PC-9 (cell line): ENCODE measurements at regions not wholly inside any gene's neighbourhood (a gene's known extent, or its start where the extent isn't known, plus 50 kb on each side); places are given as distances from the start of the nearest gene placed in this dataset.

Experiments
- EZH2 ChIP-seq: fragments of 200-600 bp; sonication (generic); IDR thresholded peaks from 2 replicates; pipeline ENCODE4 v1.8.0; 2017; ENCODE audit warnings: antibody characterized with exemption, low read depth
- TF ChIP-seq, protein P1 (sequence below): fragments of 200-600 bp; sonication (generic); conservative IDR thresholded peaks from 2 replicates; pipeline ENCODE4 v1.6.1; 2017; ENCODE audit warnings: mixed run types, antibody characterized with exemption, mild to moderate bottlenecking, moderate library complexity

DNA sequence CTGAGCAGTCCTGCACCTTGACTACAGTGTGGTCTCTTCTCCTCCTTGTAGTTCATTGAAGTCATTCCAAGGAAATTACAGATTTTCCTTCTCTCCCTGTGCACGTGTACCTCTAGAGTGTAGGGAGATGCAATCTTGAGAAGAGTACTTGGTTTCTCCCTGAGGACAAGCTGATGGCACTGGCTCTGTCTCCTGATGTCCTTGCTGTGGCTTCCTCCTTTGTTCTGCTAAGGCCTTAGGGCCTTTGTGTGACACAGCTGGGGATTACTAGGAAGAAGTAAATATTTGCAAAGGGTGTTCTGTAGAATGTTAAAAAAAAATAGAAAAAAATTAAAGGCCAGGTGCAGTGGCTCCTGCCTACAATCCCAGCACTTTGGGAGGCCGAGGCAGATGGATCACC is 66.2 kb upstream of the APOBEC4 start:
- TF ChIP-seq, protein P1, sequence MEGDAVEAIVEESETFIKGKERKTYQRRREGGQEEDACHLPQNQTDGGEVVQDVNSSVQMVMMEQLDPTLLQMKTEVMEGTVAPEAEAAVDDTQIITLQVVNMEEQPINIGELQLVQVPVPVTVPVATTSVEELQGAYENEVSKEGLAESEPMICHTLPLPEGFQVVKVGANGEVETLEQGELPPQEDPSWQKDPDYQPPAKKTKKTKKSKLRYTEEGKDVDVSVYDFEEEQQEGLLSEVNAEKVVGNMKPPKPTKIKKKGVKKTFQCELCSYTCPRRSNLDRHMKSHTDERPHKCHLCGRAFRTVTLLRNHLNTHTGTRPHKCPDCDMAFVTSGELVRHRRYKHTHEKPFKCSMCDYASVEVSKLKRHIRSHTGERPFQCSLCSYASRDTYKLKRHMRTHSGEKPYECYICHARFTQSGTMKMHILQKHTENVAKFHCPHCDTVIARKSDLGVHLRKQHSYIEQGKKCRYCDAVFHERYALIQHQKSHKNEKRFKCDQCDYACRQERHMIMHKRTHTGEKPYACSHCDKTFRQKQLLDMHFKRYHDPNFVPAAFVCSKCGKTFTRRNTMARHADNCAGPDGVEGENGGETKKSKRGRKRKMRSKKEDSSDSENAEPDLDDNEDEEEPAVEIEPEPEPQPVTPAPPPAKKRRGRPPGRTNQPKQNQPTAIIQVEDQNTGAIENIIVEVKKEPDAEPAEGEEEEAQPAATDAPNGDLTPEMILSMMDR, result no peak
- TF ChIP-seq EZH2, result no peak
